HepG2 (cell line): ENCODE measurements at regions not wholly inside any gene's neighbourhood (a gene's known extent, or its start where the extent isn't known, plus 50 kb on each side); places are given as distances from the start of the nearest gene placed in this dataset.

Source experiments
- ATF6 ChIP-seq: sonication (generic); formaldehyde crosslinking; conservative IDR thresholded peaks from 2 replicates; pipeline ENCODE4 v1.4.0; 2020; ENCODE audit warnings: missing genetic modification reagents
- BATF2 ChIP-seq: sonication (generic); formaldehyde crosslinking; IDR thresholded peaks from 2 replicates; pipeline ENCODE4 v1.8.0; 2022; ENCODE audit warnings: mild to moderate bottlenecking, missing genetic modification reagents, moderate library complexity
- CBFB ChIP-seq: sonication (generic); formaldehyde crosslinking; IDR thresholded peaks from 2 replicates; pipeline ENCODE4 v1.4.0; 2020; ENCODE audit warnings: missing genetic modification reagents
- NCOR1 ChIP-seq: fragments of 200-600 bp; sonication (generic); IDR thresholded peaks from 2 replicates; pipeline ENCODE4 v1.7.0; 2017; ENCODE audit warnings: antibody characterized with exemption, low read length, borderline replicate concordance
- POGK ChIP-seq: sonication (generic); formaldehyde crosslinking; conservative IDR thresholded peaks from 2 replicates; pipeline ENCODE4 v1.8.0; 2022; ENCODE audit warnings: mild to moderate bottlenecking, moderate library complexity, missing genetic modification reagents
- SCMH1 ChIP-seq: sonication (generic); formaldehyde crosslinking; IDR thresholded peaks from 2 replicates; pipeline ENCODE4 v1.9.0; 2021; ENCODE audit warnings: missing genetic modification reagents, mild to moderate bottlenecking, borderline replicate concordance

- TF ChIP-seq POGK (CRISPR knock-in tag), result no peak
- TF ChIP-seq NCOR1, result no peak
- TF ChIP-seq ATF6 (CRISPR knock-in tag), result no peak
- TF ChIP-seq BATF2 (CRISPR knock-in tag), result no peak
- TF ChIP-seq SCMH1 (CRISPR knock-in tag), result no peak
- TF ChIP-seq CBFB (CRISPR knock-in tag), result no peak
These were observed 226.3 kb upstream of the UBE2E3 start (continued) for GRCh38 chr2:180753809-180754761.
